ENCODE measurements at regions not wholly inside any gene's neighbourhood (a gene's known extent, or its start where the extent isn't known, plus 50 kb on each side); places are given as distances from the start of the nearest gene placed in this dataset.
"Not testable (repeated sequence)": the region's sequence is repeated elsewhere in the genome, so short reads cannot be mapped to it uniquely, and the experiment has no call there.

GRCh38 chr7:73201264-73201663 is 107.4 kb downstream of the NSUN5 start:
- H4K8ac ChIP-seq (ENCODE audit: low read depth in 2 of 2, low read length in 2 of 2), result 0 out of 4 replicates have a peak overlapping the region, but pooled peaks have one; percentile 25 to 57
- H3K27ac ChIP-seq (ENCODE audit: insufficient read depth, low read length), result peak overlapping the region; percentile 44; the same call in 1 of the 2 replicates
- H3K9me1 ChIP-seq (ENCODE audit: insufficient read depth, low read length); H2AK9ac ChIP-seq (replicated peaks; ENCODE audit: low read depth, low read length, poor library complexity); BruUV-seq (replicated peaks); CTCF ChIA-PET; H3K18ac ChIP-seq (ENCODE audit: low read depth, low read length); H3K9ac ChIP-seq (ENCODE audit: low read depth, low read length); H3K79me1 ChIP-seq (ENCODE audit: low read depth in 1 of 2, low read length in 2 of 2); H3K36me3 ChIP-seq (ENCODE audit: control insufficient read depth, insufficient read depth, low read length); ATAC-seq (ENCODE audit: low read depth); H3K9me3 ChIP-seq (ENCODE audit: control insufficient read depth, insufficient read depth, low read length); POLR2A ChIA-PET (ENCODE audit: unreplicated experiment); dilution Hi-C loops (cut with HindIII; ENCODE audit: low sequenced_read_pairs, unreplicated experiment); in situ Hi-C loops (cut with MboI; ENCODE audit: low sequenced_read_pairs); H4K20me1 ChIP-seq (ENCODE audit: insufficient read depth, low read length); H3K56ac ChIP-seq (ENCODE audit: extremely low read depth, insufficient read depth, low read length); H3K23ac ChIP-seq (ENCODE audit: low read depth, low read length); H3K4me2 ChIP-seq (ENCODE audit: low read depth, low read length); DNase-seq; intact Hi-C loops (cut with micrococcal nuclease); H2AFZ ChIP-seq (replicated peaks; ENCODE audit: low read length, poor library complexity); H3K4me3 ChIP-seq (ENCODE audit: insufficient read depth, low read depth, low read length); H3K27me3 ChIP-seq (ENCODE audit: control insufficient read depth, insufficient read depth, low read length); H3K4me1 ChIP-seq (ENCODE audit: control insufficient read depth, insufficient read depth, low read length): not testable (repeated sequence)
- peak overlapping the region; percentile 77 for H3K4ac ChIP-seq (ENCODE audit: low read depth, low read length)
- peak overlapping the region; percentile 79; the same call in 1 of the 2 replicates for H3K14ac ChIP-seq (replicated peaks; ENCODE audit: low read depth, low read length)
- peak overlapping the region; percentile 87; the same call in 1 of the 2 replicates for H2AK5ac ChIP-seq (ENCODE audit: low read depth, low read length)
- peak overlapping the region; percentile 40; the same call in 1 of the 2 replicates for H2BK120ac ChIP-seq (ENCODE audit: low read depth, low read length)
- peak overlapping the region; percentile 62; the same call in 1 of the 2 replicates for H4K91ac ChIP-seq (ENCODE audit: insufficient read depth, low read depth, low read length)
- H2BK20ac ChIP-seq (ENCODE audit: low read depth, low read length), result peak overlapping the region; percentile 61; the same call in 1 of the 2 replicates
- WGBS, 2 experiments (ENCODE audit: extremely low coverage in 2 of 2, insufficient read length in 1 of 2), result no CpG with 5 or more reads among the region's 9 CpGs
- H2BK15ac ChIP-seq (ENCODE audit: low read depth, low read length), result peak overlapping the region; percentile 96
- peak overlapping the region; percentile 49; the same call in 1 of the 2 replicates for H4K5ac ChIP-seq (ENCODE audit: low read depth, low read length)
- H2BK5ac ChIP-seq (ENCODE audit: low read depth, low read length, poor library complexity, severe bottlenecking), result peak overlapping the region; percentile 58

- H3K56ac ChIP-seq (ENCODE audit: extremely low read depth, insufficient read depth, low read length); H3K9me1 ChIP-seq (ENCODE audit: insufficient read depth, low read length); H3K9me3 ChIP-seq (ENCODE audit: control insufficient read depth, insufficient read depth, low read length); H2AK5ac ChIP-seq (ENCODE audit: low read depth, low read length); H4K20me1 ChIP-seq (ENCODE audit: insufficient read depth, low read length); H3K9ac ChIP-seq (ENCODE audit: low read depth, low read length); H3K14ac ChIP-seq (replicated peaks; ENCODE audit: low read depth, low read length); DNase-seq; H3K4me3 ChIP-seq (ENCODE audit: insufficient read depth, low read depth, low read length); H3K4ac ChIP-seq (ENCODE audit: low read depth, low read length); H4K8ac ChIP-seq (ENCODE audit: low read depth in 2 of 2, low read length in 2 of 2); dilution Hi-C loops (cut with HindIII; ENCODE audit: low sequenced_read_pairs, unreplicated experiment); H2BK20ac ChIP-seq (ENCODE audit: low read depth, low read length); H4K91ac ChIP-seq (ENCODE audit: insufficient read depth, low read depth, low read length); POLR2A ChIA-PET (ENCODE audit: unreplicated experiment); H3K27me3 ChIP-seq (ENCODE audit: control insufficient read depth, insufficient read depth, low read length); H2AFZ ChIP-seq (replicated peaks; ENCODE audit: low read length, poor library complexity); H3K4me2 ChIP-seq (ENCODE audit: low read depth, low read length); H3K27ac ChIP-seq (ENCODE audit: insufficient read depth, low read length); H3K36me3 ChIP-seq (ENCODE audit: control insufficient read depth, insufficient read depth, low read length); H3K23ac ChIP-seq (ENCODE audit: low read depth, low read length); H2AK9ac ChIP-seq (replicated peaks; ENCODE audit: low read depth, low read length, poor library complexity); intact Hi-C loops (cut with micrococcal nuclease); in situ Hi-C loops (cut with MboI; ENCODE audit: low sequenced_read_pairs); H2BK120ac ChIP-seq (ENCODE audit: low read depth, low read length); H3K18ac ChIP-seq (ENCODE audit: low read depth, low read length); H2BK5ac ChIP-seq (ENCODE audit: low read depth, low read length, poor library complexity, severe bottlenecking); H4K5ac ChIP-seq (ENCODE audit: low read depth, low read length); H2BK15ac ChIP-seq (ENCODE audit: low read depth, low read length); H3K79me1 ChIP-seq (ENCODE audit: low read depth in 1 of 2, low read length in 2 of 2); CTCF ChIA-PET; H3K4me1 ChIP-seq (ENCODE audit: control insufficient read depth, insufficient read depth, low read length): not testable (repeated sequence)
- WGBS, 2 experiments (ENCODE audit: extremely low coverage in 2 of 2, insufficient read length in 1 of 2), result no CpG with 5 or more reads among the region's 9 CpGs
- BruUV-seq (replicated peaks), result TSS peak; percentile 32
- ATAC-seq (ENCODE audit: low read depth), result peak; percentile 2; the same call in 1 of the 2 replicates
These were observed 108.0 kb downstream of the NSUN5 start for GRCh38 chr7:73200518-73201099.

Measured in IMR-90 (cell line).